NCI-H1048 (cell line): ENCODE measurements at regions not wholly inside any gene's neighbourhood (a gene's known extent, or its start where the extent isn't known, plus 50 kb on each side); places are given as distances from the start of the nearest gene placed in this dataset.

ENCODE experiments used
- DNase-seq: peaks from one replicate; lab custom pipeline; 2025; lab: John Stamatoyannopoulos, UW

DNA sequence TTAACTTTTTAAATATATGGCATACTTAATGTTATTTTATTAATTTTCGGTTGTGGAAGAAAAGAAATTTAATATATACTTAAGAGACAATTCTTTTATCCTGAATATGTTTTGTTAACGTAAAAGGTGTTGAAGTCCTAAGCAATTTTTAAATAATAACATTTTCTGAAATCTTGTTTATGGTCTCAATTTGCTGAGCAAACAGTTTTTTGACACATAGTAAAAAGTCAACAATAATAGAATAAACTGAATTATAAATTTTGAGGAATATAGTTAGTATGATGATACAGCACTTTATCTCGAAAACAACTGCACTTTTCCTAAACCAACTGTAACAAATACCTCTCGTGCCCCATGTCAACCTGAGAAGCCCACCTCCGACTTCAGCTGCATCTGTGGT is 229.8 kb upstream of the TARS1 start:
- DNase-seq = no peak

- DNase-seq = no peak
These were observed 228.3 kb upstream of the TARS1 start for GRCh38 chr5:33212439-33212838.

GRCh38 chr5:33212900-33213299 is 227.9 kb upstream of the TARS1 start:
- no peak for DNase-seq

- DNase-seq = no peak
These were observed 217.0 kb upstream of the TARS1 start for GRCh38 chr5:33223563-33224284.

- no peak for DNase-seq
These were observed 216.3 kb upstream of the TARS1 start for GRCh38 chr5:33224285-33224961.

- DNase-seq = no peak
These were observed 213.5 kb upstream of the TARS1 start for GRCh38 chr5:33227247-33227646.

- DNase-seq = no peak
These were observed 213.0 kb upstream of the TARS1 start for GRCh38 chr5:33227746-33228145.

- DNase-seq = peak; percentile 29
These were observed 212.6 kb upstream of the TARS1 start for GRCh38 chr5:33228149-33228548.

- no peak for DNase-seq
These were observed 211.5 kb upstream of the TARS1 start for GRCh38 chr5:33229216-33229615.

- DNase-seq = no peak
These were observed 210.2 kb upstream of the TARS1 start for GRCh38 chr5:33230467-33231078.

DNA sequence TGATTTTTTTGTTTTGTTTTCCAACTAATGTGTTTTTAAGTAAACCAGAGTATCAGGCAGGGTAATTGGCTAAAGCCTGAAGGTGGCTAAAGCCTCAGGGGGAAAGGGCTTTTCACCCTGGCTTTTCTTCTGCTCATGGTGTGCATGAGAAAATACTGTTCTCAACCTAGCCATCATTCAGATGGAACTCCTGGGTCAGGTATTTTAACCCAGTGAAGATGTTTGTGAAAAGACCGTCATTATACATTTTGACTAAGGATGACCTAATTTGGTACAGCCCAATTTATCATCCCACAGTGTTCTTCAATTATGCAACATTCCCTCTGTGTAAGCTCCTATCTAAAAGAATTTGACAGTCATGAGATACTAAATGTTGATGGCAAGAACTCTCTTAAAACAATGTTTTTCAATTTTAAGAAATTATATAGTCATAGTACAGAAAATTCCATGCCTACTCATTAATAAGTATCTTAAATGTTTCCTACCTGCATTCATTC is 209.5 kb upstream of the TARS1 start:
- no peak for DNase-seq

- no peak for DNase-seq
These were observed 208.8 kb upstream of the TARS1 start for GRCh38 chr5:33231935-33232334.

DNA sequence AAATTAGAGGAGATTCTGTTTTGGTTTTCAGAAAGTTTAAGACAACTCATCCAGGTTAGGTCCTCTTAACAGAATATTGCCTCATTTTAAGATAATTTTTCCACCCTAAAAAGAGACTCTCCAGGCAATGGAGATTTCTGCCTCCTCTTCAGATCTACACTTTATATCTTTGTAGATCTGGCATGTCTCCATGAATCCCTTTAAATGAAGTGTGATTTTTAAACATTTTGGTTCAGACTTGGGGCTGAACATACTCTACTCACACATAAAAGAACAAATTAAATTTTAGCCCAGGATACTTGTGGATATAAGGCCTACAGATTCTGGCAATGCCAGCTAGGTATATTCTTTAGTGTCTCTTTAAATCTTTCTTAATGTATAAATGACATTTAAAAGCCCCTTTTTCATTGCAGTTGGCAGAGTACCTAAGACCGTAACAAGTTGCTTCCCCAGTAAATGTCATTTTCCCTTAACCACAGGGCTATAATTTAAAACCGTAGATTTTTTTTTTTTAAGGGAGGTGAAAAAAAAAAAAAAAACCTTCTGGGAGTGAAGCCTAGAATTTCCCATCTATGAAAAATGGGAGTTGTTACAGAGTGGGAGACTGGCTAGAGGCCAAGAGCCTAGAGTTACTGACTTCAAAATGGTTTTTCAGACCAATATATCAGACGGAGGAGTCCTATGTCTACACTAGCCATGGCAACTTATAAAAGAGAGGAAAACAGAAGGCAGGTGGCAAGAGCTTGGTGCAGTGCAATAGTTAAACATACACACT is 207.8 kb upstream of the TARS1 start:
- no peak for DNase-seq

- no peak for DNase-seq
These were observed 205.5 kb upstream of the TARS1 start for GRCh38 chr5:33235304-33235703.

DNA sequence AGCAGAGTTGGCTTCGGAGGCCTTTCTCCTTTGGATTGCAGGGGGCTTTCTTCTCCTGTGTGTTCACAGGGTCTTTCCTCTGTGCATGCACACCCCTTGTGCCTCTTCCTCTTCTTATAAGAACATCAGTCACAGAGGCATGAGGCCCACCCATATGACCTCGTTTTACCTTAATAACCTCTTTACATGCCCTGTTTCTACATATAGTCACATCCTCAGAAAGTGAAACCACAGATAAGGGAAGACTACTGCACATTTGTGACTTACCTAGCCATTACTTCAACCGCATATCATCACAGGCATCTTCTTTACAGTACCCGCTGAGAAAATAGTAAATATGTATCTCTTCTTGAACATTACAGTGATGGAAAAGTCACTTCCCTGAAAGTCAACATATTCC is 204.9 kb upstream of the TARS1 start:
- no peak for DNase-seq

DNA sequence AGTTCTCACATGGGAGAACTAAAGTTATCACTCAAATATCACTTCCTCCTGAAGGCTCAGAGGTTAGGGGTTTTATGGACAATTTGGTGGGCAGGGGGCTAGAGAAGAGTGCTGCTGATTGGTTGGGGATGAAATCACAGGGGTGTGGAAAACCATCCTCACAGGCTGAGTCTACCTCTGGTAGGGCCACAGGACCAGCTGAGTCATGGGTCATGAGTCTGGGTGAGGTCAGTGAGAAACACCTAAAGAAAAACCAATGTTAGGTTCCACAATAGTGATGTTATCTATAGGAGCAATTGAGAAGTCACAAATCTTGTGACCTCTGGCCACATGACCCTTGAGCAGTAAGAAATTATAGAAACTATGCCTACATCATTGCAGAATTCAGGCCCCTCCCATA is 203.3 kb upstream of the TARS1 start:
- no peak for DNase-seq

DNA sequence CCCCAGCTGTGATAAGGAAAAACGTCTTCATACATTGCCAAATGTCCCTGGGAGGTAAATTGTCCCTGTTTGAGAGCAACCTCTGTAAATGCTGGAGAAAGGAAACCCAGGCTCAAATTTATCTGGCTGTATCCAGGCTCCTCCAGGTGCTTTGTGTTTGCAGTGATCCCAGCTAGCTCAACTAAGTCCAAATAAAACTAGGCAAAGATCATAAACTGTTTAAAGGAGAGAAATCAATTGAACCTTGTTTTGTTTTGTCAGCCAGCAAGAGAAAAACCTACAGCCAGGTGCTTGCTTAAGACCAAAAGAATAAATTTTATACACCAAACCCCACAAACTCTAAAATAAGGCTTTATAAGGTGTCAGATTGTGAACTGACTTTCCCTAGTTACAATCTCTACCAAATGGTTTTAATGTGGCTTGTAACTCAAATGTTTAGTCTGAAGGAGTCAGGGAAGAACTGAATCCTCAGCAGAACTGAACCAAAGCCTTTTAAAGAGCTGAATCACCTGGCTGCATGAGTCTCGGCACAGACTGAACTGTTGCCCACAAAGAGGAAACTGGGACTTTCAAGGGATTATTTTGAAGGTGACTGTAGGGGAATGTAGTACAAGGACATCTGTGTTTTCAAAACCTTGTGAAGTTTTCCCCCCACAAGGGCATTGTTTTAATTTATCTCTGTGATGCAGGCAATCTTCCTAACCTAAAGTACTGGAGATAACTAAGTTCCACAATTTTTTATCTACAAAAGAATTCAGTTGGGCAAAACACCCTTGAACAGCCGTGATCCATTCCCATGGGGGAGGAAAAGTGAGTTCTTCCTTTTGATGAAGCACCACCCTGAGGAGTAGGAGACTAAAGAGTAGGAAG is 201.7 kb upstream of the TARS1 start:
- DNase-seq = no peak

GRCh38 chr5:33240558-33240957 is 200.2 kb upstream of the TARS1 start:
- DNase-seq = no peak

DNA sequence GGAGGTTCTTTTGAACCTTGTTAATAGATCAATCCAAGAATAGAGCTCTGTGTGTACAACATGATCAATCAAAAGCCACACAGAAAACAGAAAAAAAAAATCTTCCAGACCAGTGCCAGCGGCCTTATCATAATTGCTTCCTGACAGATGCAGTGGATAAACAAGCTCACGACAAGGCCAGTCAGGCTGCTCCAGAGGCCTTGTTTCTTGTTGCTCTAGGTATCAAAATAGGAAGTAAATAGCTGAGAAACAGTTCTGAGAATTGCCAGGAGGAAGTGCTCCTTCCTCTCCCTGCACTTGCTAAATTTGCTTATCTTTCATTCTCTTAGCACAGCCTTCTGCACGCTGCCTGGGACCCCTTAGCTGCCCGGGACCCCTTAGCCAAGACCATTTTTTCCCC is 199.0 kb upstream of the TARS1 start:
- no peak for DNase-seq

- DNase-seq = no peak
These were observed 198.5 kb upstream of the TARS1 start for GRCh38 chr5:33242277-33242676.

- no peak for DNase-seq
These were observed 196.2 kb upstream of the TARS1 start for GRCh38 chr5:33244441-33245150.
